ENCODE measurements at regions not wholly inside any gene's neighbourhood (a gene's known extent, or its start where the extent isn't known, plus 50 kb on each side); places are given as distances from the start of the nearest gene placed in this dataset.

DNA sequence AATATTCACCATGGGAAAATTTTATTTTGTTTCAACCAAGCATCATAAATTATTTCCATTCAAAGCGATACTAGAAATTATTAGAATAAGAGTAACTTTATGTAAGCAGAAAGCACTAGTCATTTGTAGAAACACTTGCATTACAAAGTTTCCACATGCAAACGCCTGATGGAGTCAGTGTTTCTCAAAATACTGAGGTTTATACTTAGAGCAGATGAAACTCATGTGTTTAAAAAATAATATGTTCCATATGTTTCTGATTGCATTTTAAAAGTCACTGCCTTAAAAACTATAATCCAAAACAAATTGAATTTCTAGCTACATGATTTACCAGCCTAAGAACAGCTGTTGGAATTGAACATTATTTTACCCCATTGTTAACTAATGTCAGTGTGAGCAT is 1246.4 kb downstream of the SLC16A7 start:
- H3K4me3 Mint-ChIP-seq = no peak overlapping the region
- H3K27ac Mint-ChIP-seq = no peak overlapping the region
- no peak for DNase-seq (ENCODE audit: low spot score in 2 of 2, unreplicated experiment in 2 of 2)
- TF ChIP-seq, protein P1, sequence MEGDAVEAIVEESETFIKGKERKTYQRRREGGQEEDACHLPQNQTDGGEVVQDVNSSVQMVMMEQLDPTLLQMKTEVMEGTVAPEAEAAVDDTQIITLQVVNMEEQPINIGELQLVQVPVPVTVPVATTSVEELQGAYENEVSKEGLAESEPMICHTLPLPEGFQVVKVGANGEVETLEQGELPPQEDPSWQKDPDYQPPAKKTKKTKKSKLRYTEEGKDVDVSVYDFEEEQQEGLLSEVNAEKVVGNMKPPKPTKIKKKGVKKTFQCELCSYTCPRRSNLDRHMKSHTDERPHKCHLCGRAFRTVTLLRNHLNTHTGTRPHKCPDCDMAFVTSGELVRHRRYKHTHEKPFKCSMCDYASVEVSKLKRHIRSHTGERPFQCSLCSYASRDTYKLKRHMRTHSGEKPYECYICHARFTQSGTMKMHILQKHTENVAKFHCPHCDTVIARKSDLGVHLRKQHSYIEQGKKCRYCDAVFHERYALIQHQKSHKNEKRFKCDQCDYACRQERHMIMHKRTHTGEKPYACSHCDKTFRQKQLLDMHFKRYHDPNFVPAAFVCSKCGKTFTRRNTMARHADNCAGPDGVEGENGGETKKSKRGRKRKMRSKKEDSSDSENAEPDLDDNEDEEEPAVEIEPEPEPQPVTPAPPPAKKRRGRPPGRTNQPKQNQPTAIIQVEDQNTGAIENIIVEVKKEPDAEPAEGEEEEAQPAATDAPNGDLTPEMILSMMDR (IDR thresholded peaks at IDR 0.05; ENCODE audit: unreplicated experiment) = no peak
- no peaks in the 10 kb centered on the region for H3K36me3 Mint-ChIP-seq
- H3K27me3 Mint-ChIP-seq (ENCODE audit: low read depth) = peaks cover 3% of the 10 kb centered on the region
- H3K4me1 Mint-ChIP-seq = no peaks in the 10 kb centered on the region
- H3K9me3 Mint-ChIP-seq = no peaks in the 10 kb centered on the region

DNA sequence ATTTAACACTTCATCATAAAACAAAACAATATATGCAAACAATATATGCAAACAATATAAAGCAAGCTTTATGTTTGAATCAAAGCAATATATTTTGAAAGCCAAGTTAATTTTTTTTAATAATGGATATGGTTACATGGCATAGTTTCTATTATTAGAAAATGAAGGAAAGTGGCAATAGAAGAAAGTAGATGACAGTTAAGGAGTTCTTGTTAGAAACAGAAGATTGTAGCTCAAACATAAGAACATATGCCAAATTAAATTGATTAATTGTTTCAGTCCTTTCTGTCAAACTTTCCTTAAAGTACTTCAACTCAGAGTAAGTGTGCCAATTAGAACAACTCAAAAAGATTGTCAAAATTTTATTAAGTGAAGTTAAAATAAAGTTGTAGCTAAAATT is 1248.3 kb downstream of the SLC16A7 start:
- Mint-ChIP-seq H3K27ac (no peak overlapping the region), H3K9me3 (no peaks in the 10 kb centered on the region), H3K4me1 (no peaks in the 10 kb centered on the region), H3K4me3 (no peak overlapping the region), H3K36me3 (no peaks in the 10 kb centered on the region), H3K27me3 (ENCODE audit: low read depth) (peaks cover 3% of the 10 kb centered on the region)
- DNase-seq (ENCODE audit: low spot score in 2 of 2, unreplicated experiment in 2 of 2) = no peak
- TF ChIP-seq, protein P1 (IDR thresholded peaks at IDR 0.05; ENCODE audit: unreplicated experiment) = no peak

GRCh38 chr12:60844875-60845274 is 1249.0 kb downstream of the SLC16A7 start:
- Mint-ChIP-seq H3K9me3 (no peaks in the 10 kb centered on the region), H3K27me3 (ENCODE audit: low read depth) (peaks cover 3% of the 10 kb centered on the region), H3K4me3 (no peak overlapping the region), H3K36me3 (no peaks in the 10 kb centered on the region), H3K27ac (no peak overlapping the region), H3K4me1 (no peaks in the 10 kb centered on the region)
- no peak for DNase-seq (ENCODE audit: low spot score in 2 of 2, unreplicated experiment in 2 of 2)
- TF ChIP-seq, protein P1 (IDR thresholded peaks at IDR 0.05; ENCODE audit: unreplicated experiment) = no peak

DNA sequence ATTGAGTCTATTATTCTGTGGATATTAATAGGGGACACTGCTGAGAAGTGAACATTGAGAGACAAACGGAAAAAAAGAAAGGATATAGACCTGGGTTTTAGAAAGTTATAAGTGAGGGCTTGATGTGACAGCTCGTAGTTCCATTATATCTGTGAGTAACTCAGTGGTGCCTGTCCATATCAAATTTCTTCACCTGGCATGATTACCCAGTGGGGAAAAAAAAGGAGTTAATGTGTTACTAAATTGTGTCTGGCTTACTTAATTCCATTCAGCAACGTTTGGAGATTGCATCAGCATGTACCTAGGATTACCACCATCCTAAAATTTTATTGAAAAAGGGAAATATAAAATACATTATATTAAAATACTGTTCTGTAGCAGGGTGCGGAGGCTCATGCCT is 1249.9 kb downstream of the SLC16A7 start:
- Mint-ChIP-seq H3K27ac (no peak overlapping the region), H3K4me1 (no peaks in the 10 kb centered on the region), H3K9me3 (no peaks in the 10 kb centered on the region), H3K4me3 (no peak overlapping the region), H3K36me3 (no peaks in the 10 kb centered on the region), H3K27me3 (ENCODE audit: low read depth) (peaks cover 3% of the 10 kb centered on the region)
- TF ChIP-seq, protein P1 (IDR thresholded peaks at IDR 0.05; ENCODE audit: unreplicated experiment) = no peak
- DNase-seq (ENCODE audit: low spot score in 2 of 2, unreplicated experiment in 2 of 2) = no peak

GRCh38 chr12:60847281-60847680 is 1251.5 kb downstream of the SLC16A7 start:
- H3K4me3 Mint-ChIP-seq = no peak overlapping the region
- TF ChIP-seq, protein P1 (IDR thresholded peaks at IDR 0.05; ENCODE audit: unreplicated experiment) = no peak
- H3K27ac Mint-ChIP-seq = no peak overlapping the region
- H3K27me3 Mint-ChIP-seq (ENCODE audit: low read depth) = peaks cover 3% of the 10 kb centered on the region
- H3K36me3 Mint-ChIP-seq = no peaks in the 10 kb centered on the region
- no peaks in the 10 kb centered on the region for H3K4me1 Mint-ChIP-seq
- H3K9me3 Mint-ChIP-seq = no peaks in the 10 kb centered on the region
- no peak for DNase-seq (ENCODE audit: low spot score in 2 of 2, unreplicated experiment in 2 of 2)

- H3K27ac Mint-ChIP-seq = no peak overlapping the region
Measured at GRCh38 chr12:60849723-60850122, 1253.9 kb downstream of the SLC16A7 start.

More at GRCh38 chr12:60849723-60850122, 1253.9 kb downstream of the SLC16A7 start:
- no peaks in the 10 kb centered on the region for H3K4me1 Mint-ChIP-seq
- H3K9me3 Mint-ChIP-seq = no peaks in the 10 kb centered on the region
- H3K36me3 Mint-ChIP-seq = no peaks in the 10 kb centered on the region
- H3K27me3 Mint-ChIP-seq (ENCODE audit: low read depth) = peaks cover 3% of the 10 kb centered on the region
- no peak for DNase-seq (ENCODE audit: low spot score in 2 of 2, unreplicated experiment in 2 of 2)
- no peak overlapping the region for H3K4me3 Mint-ChIP-seq
- TF ChIP-seq, protein P1 (IDR thresholded peaks at IDR 0.05; ENCODE audit: unreplicated experiment) = no peak
